Parathyroid adenoma (tissue), 2 donors: ENCODE measurements at regions not wholly inside any gene's neighbourhood (a gene's known extent, or its start where the extent isn't known, plus 50 kb on each side); places are given as distances from the start of the nearest gene placed in this dataset.

Experiments used
- H2AFZ ChIP-seq: fragments of 300-600 bp; sonication (generic); one replicate; pipeline ENCODE4 v1.7.0; 2017; ENCODE audit warnings: antibody characterized with exemption, mild to moderate bottlenecking
- H3K27ac ChIP-seq: fragments of 300-600 bp; sonication (generic); one replicate; pipeline ENCODE4 v1.7.0; 2017
- H3K27me3 ChIP-seq: fragments of 300-600 bp; sonication (generic); one replicate; pipeline ENCODE4 v1.7.0; 2017; ENCODE audit warnings: low read length; ENCODE audit not compliant: control insufficient read depth, insufficient read depth
- H3K36me3 ChIP-seq: fragments of 300-600 bp; sonication (generic); one replicate; pipeline ENCODE4 v1.7.0; 2017; ENCODE audit warnings: low read length; ENCODE audit not compliant: control insufficient read depth, insufficient read depth
- H3K4me1 ChIP-seq: fragments of 300-600 bp; sonication (generic); one replicate; pipeline ENCODE4 v1.7.0; 2017; ENCODE audit warnings: control low read depth
- H3K4me2 ChIP-seq: fragments of 300-600 bp; sonication (generic); one replicate; pipeline ENCODE4 v1.7.0; 2017; ENCODE audit warnings: low read length
- H3K4me3 ChIP-seq: fragments of 300-600 bp; sonication (generic); one replicate; pipeline ENCODE4 v1.7.0; 2017; ENCODE audit warnings: low read depth, low read length
- H3K79me2 ChIP-seq: fragments of 300-600 bp; sonication (generic); one replicate; pipeline ENCODE4 v1.7.0; 2017; ENCODE audit warnings: control low read depth
- H3K9ac ChIP-seq: fragments of 300-600 bp; sonication (generic); one replicate; pipeline ENCODE4 v1.7.0; 2017; ENCODE audit warnings: mild to moderate bottlenecking
- H3K9me3 ChIP-seq: fragments of 300-600 bp; sonication (generic); one replicate; pipeline ENCODE4 v1.7.0; 2017; ENCODE audit warnings: low read length; ENCODE audit not compliant: control insufficient read depth
- CTCF ChIP-seq: fragments of 300-600 bp; sonication (generic); IDR thresholded peaks from one replicate; pipeline ENCODE4 v1.7.0; 2017; ENCODE audit warnings: antibody characterized with exemption, mild to moderate bottlenecking
- donor health status: primary hyperparathyroidism.

- no peaks in the 10 kb centered on the region for H3K9me3 ChIP-seq
- H3K4me3 ChIP-seq, result no peak overlapping the region
- H3K36me3 ChIP-seq, result no peaks in the 10 kb centered on the region
- no peak overlapping the region for H3K27ac ChIP-seq
- no peaks in the 10 kb centered on the region for H3K27me3 ChIP-seq
- H3K4me2 ChIP-seq, result no peak overlapping the region
- H2AFZ ChIP-seq, result no peak overlapping the region
- no peaks in the 10 kb centered on the region for H3K79me2 ChIP-seq
- no peaks in the 10 kb centered on the region for H3K4me1 ChIP-seq
- no peak overlapping the region for H3K9ac ChIP-seq
- no peak for TF ChIP-seq CTCF
Observed at GRCh38 chr3:525415-525814, 328.9 kb downstream of the CHL1 start.

GRCh38 chr3:535566-536416 lies 339.2 kb downstream of the CHL1 start:
- no peaks in the 10 kb centered on the region for H3K4me1 ChIP-seq
- no peak for TF ChIP-seq CTCF
- H3K27ac ChIP-seq, result no peak overlapping the region
- no peaks in the 10 kb centered on the region for H3K9me3 ChIP-seq
- no peak overlapping the region for H2AFZ ChIP-seq
- H3K79me2 ChIP-seq, result no peaks in the 10 kb centered on the region
- H3K9ac ChIP-seq, result no peak overlapping the region
- no peaks in the 10 kb centered on the region for H3K27me3 ChIP-seq
- H3K4me2 ChIP-seq, result no peak overlapping the region
- H3K4me3 ChIP-seq, result no peak overlapping the region
- no peaks in the 10 kb centered on the region for H3K36me3 ChIP-seq

GRCh38 chr3:536417-536813 lies 339.9 kb downstream of the CHL1 start:
- Histone ChIP-seq H3K36me3 (no peaks in the 10 kb centered on the region), H3K27me3 (no peaks in the 10 kb centered on the region), H2AFZ (no peak overlapping the region), H3K79me2 (no peaks in the 10 kb centered on the region), H3K4me2 (no peak overlapping the region), H3K27ac (no peak overlapping the region), H3K4me1 (no peaks in the 10 kb centered on the region), H3K9me3 (no peaks in the 10 kb centered on the region), H3K9ac (no peak overlapping the region), H3K4me3 (no peak overlapping the region)
- no peak for TF ChIP-seq CTCF

GRCh38 chr3:541062-541801 lies 344.7 kb downstream of the CHL1 start:
- H3K4me1 ChIP-seq, result no peaks in the 10 kb centered on the region
- H3K27ac ChIP-seq, result no peak overlapping the region

More at GRCh38 chr3:541062-541801, 344.7 kb downstream of the CHL1 start:
- H3K79me2 ChIP-seq, result no peaks in the 10 kb centered on the region
- no peaks in the 10 kb centered on the region for H3K27me3 ChIP-seq
- no peaks in the 10 kb centered on the region for H3K9me3 ChIP-seq
- no peak overlapping the region for H2AFZ ChIP-seq
- TF ChIP-seq CTCF, result no peak
- no peak overlapping the region for H3K9ac ChIP-seq
- no peaks in the 10 kb centered on the region for H3K36me3 ChIP-seq
- H3K4me3 ChIP-seq, result no peak overlapping the region
- H3K4me2 ChIP-seq, result no peak overlapping the region
